ENCODE measurements at regions not wholly inside any gene's neighbourhood (a gene's known extent, or its start where the extent isn't known, plus 50 kb on each side); places are given as distances from the start of the nearest gene placed in this dataset.

GRCh38 chr12:22916815-22917214 lies 291.8 kb downstream of the ETNK1 start:
- DNase-seq (ENCODE audit: insufficient read length, low spot score, missing footprints) = no peak
- H3K27me3 ChIP-seq (ENCODE audit: insufficient read depth, low read length) = peaks cover 2% of the 10 kb centered on the region
- H3K36me3 ChIP-seq (ENCODE audit: insufficient read depth, low read length) = no peaks in the 10 kb centered on the region
- no peaks in the 10 kb centered on the region for H4K20me1 ChIP-seq (ENCODE audit: insufficient read depth, low read length)
- H3K4me3 ChIP-seq (ENCODE audit: insufficient read depth, low read length) = no peak overlapping the region
- no peaks in the 10 kb centered on the region for H3K4me1 ChIP-seq (ENCODE audit: insufficient read depth, low read length)
- TF ChIP-seq CTCF (IDR thresholded peaks at IDR 0.05; ENCODE audit: extremely low read depth, low read depth, low read length) = no peak
- no peaks in the 10 kb centered on the region for H3K79me2 ChIP-seq (ENCODE audit: insufficient read depth, low read length)
- H3K9me3 ChIP-seq (ENCODE audit: low read depth, low read length) = no peaks in the 10 kb centered on the region
- no peak overlapping the region for H3K27ac ChIP-seq (ENCODE audit: low read depth, low read length)
- H3K4me2 ChIP-seq (ENCODE audit: insufficient read depth, low read length) = no peak overlapping the region
- H2AFZ ChIP-seq (ENCODE audit: low read length) = no peak overlapping the region

GRCh38 chr12:22919883-22920282 lies 294.9 kb downstream of the ETNK1 start:
- TF ChIP-seq CTCF (IDR thresholded peaks at IDR 0.05; ENCODE audit: extremely low read depth, low read depth, low read length) = no peak
- Histone ChIP-seq H3K9me3 (ENCODE audit: low read depth, low read length) (no peaks in the 10 kb centered on the region), H4K20me1 (ENCODE audit: insufficient read depth, low read length) (no peaks in the 10 kb centered on the region)

GRCh38 chr12:22923768-22924167 lies 298.8 kb downstream of the ETNK1 start:
- Histone ChIP-seq H3K4me3 (ENCODE audit: insufficient read depth, low read length) (no peak overlapping the region), H2AFZ (ENCODE audit: low read length) (no peak overlapping the region), H3K4me1 (ENCODE audit: insufficient read depth, low read length) (no peaks in the 10 kb centered on the region), H4K20me1 (ENCODE audit: insufficient read depth, low read length) (no peaks in the 10 kb centered on the region), H3K79me2 (ENCODE audit: insufficient read depth, low read length) (no peaks in the 10 kb centered on the region), H3K27me3 (ENCODE audit: insufficient read depth, low read length) (peaks cover 2% of the 10 kb centered on the region), H3K27ac (ENCODE audit: low read depth, low read length) (no peak overlapping the region), H3K36me3 (ENCODE audit: insufficient read depth, low read length) (no peaks in the 10 kb centered on the region), H3K9me3 (ENCODE audit: low read depth, low read length) (no peaks in the 10 kb centered on the region), H3K4me2 (ENCODE audit: insufficient read depth, low read length) (no peak overlapping the region)
- no peak for TF ChIP-seq CTCF (IDR thresholded peaks at IDR 0.05; ENCODE audit: extremely low read depth, low read depth, low read length)
- DNase-seq (ENCODE audit: insufficient read length, low spot score, missing footprints) = no peak

More at GRCh38 chr12:22919883-22920282, 294.9 kb downstream of the ETNK1 start:
- Histone ChIP-seq H3K79me2 (ENCODE audit: insufficient read depth, low read length) (no peaks in the 10 kb centered on the region), H3K27me3 (ENCODE audit: insufficient read depth, low read length) (peaks cover 2% of the 10 kb centered on the region), H3K4me1 (ENCODE audit: insufficient read depth, low read length) (no peaks in the 10 kb centered on the region), H3K27ac (ENCODE audit: low read depth, low read length) (no peak overlapping the region), H3K4me3 (ENCODE audit: insufficient read depth, low read length) (no peak overlapping the region), H3K4me2 (ENCODE audit: insufficient read depth, low read length) (no peak overlapping the region), H2AFZ (ENCODE audit: low read length) (no peak overlapping the region), H3K36me3 (ENCODE audit: insufficient read depth, low read length) (no peaks in the 10 kb centered on the region)
- no peak for DNase-seq (ENCODE audit: insufficient read length, low spot score, missing footprints)

GRCh38 chr12:22924391-22924790 lies 299.4 kb downstream of the ETNK1 start:
- no peaks in the 10 kb centered on the region for H3K4me1 ChIP-seq (ENCODE audit: insufficient read depth, low read length)
- H3K9me3 ChIP-seq (ENCODE audit: low read depth, low read length) = no peaks in the 10 kb centered on the region
- H3K36me3 ChIP-seq (ENCODE audit: insufficient read depth, low read length) = no peaks in the 10 kb centered on the region
- no peak overlapping the region for H2AFZ ChIP-seq (ENCODE audit: low read length)
- no peaks in the 10 kb centered on the region for H4K20me1 ChIP-seq (ENCODE audit: insufficient read depth, low read length)
- H3K27ac ChIP-seq (ENCODE audit: low read depth, low read length) = no peak overlapping the region
- H3K4me2 ChIP-seq (ENCODE audit: insufficient read depth, low read length) = no peak overlapping the region
- DNase-seq (ENCODE audit: insufficient read length, low spot score, missing footprints) = no peak
- TF ChIP-seq CTCF (IDR thresholded peaks at IDR 0.05; ENCODE audit: extremely low read depth, low read depth, low read length) = no peak
- no peaks in the 10 kb centered on the region for H3K79me2 ChIP-seq (ENCODE audit: insufficient read depth, low read length)
- peaks cover 2% of the 10 kb centered on the region for H3K27me3 ChIP-seq (ENCODE audit: insufficient read depth, low read length)
- no peak overlapping the region for H3K4me3 ChIP-seq (ENCODE audit: insufficient read depth, low read length)

Data from osteoblast (primary cell).